Esophagus squamous epithelium (tissue), 5 donors: ENCODE measurements at regions not wholly inside any gene's neighbourhood (a gene's known extent, or its start where the extent isn't known, plus 50 kb on each side); places are given as distances from the start of the nearest gene placed in this dataset.

Experiments
- DNase-seq: peaks from one replicate; lab custom pipeline; 2025; lab: John Stamatoyannopoulos, UW
- H3K27ac ChIP-seq, 4 donors: fragments of 200-600 bp; sonication (generic); one replicate each; pipeline ENCODE4 v1.5.1; 2016 to 2019; ENCODE audit warnings: mild to moderate bottlenecking in 1 of 4
- H3K27me3 ChIP-seq, 4 donors: fragments of 200-600 bp; sonication (generic); 1 replicate in 3 of 4; 2 replicates in 1 of 4; pipeline versions ENCODE4 v1.5.1 to v1.6.0; 2017 to 2021; ENCODE audit warnings: antibody characterized with exemption in 1 of 4
- H3K36me3 ChIP-seq, 3 donors: fragments of 200-600 bp; sonication (generic); one replicate each; pipeline ENCODE4 v1.5.1; 2016 to 2019
- H3K4me1 ChIP-seq, 3 donors: fragments of 200-600 bp; sonication (generic); one replicate each; pipeline ENCODE4 v1.5.1; 2017 to 2019
- H3K4me3 ChIP-seq, 4 donors: fragments of 200-600 bp; sonication (generic); 1 replicate in 3 of 4; 2 replicates in 1 of 4; pipeline ENCODE4 v1.5.1; 2016 to 2019; ENCODE audit warnings: mild to moderate bottlenecking in 2 of 4, moderate library complexity in 1 of 4
- H3K9me3 ChIP-seq, 3 donors: fragments of 200-600 bp; sonication (generic); one replicate each; pipeline ENCODE4 v1.5.1; 2016 to 2019
- CTCF ChIP-seq, 6 experiments: fragments of 450-650 bp in 4 of 6; fragments of 200-600 bp in 2 of 6; sonication (generic) in 2 of 6; IDR thresholded peaks; one replicate each; pipeline ENCODE4 v1.5.1; 2016 to 2019; ENCODE audit warnings: antibody characterized with exemption in 6 of 6, mild to moderate bottlenecking in 4 of 6, moderate library complexity in 4 of 6
- POLR2A ChIP-seq, 4 donors: fragments of 450-650 bp; IDR thresholded peaks; one replicate each; pipeline ENCODE4 v1.6.1; 2017; ENCODE audit warnings: antibody characterized with exemption in 4 of 4, mild to moderate bottlenecking in 4 of 4, moderate library complexity in 3 of 4
- WGBS, 2 donors: methylation state at CpG; one replicate each; pipeline ENCODE4 v1.1.5; 2018; 5-methylcytosine and 5-hydroxymethylcytosine counted together
- intact Hi-C: fragments of 100-400 bp; cut with DNase I; formaldehyde crosslinking; loops from one replicate; pipeline ENCODE4 v1.15.0; 2022
- donor health status: DM: yes; HTN: yes; CAD: no.

- no peak for DNase-seq
- Histone ChIP-seq H3K9me3 (no peaks in the 10 kb centered on the region), H3K27ac (no peak overlapping the region), H3K4me1 (no peaks in the 10 kb centered on the region), H3K4me3 (no peak overlapping the region), H3K36me3 (no peaks in the 10 kb centered on the region), H3K27me3 (no peaks in the 10 kb centered on the region)
- TF ChIP-seq POLR2A (IDR thresholded peaks at IDR 0.05) (no peak), CTCF (IDR thresholded peaks at IDR 0.05) (no peak)
- intact Hi-C loops, result no loop called here
- WGBS, 2 donors, result 76 to 78% methylated on average over 7 of the region's 7 CpGs
Observed at GRCh38 chr5:5708367-5708919, 286.0 kb downstream of the ICE1 start.

GRCh38 chr5:5705010-5705409 lies 282.5 kb downstream of the ICE1 start:
- WGBS, 2 donors, result 36 to 51% methylated on average over 9 of the region's 9 CpGs
- no peak for DNase-seq
- Histone ChIP-seq H3K4me1 (no peaks in the 10 kb centered on the region), H3K9me3 (no peaks in the 10 kb centered on the region), H3K27ac (no peak overlapping the region), H3K4me3 (no peak overlapping the region), H3K27me3 (no peaks in the 10 kb centered on the region), H3K36me3 (no peaks in the 10 kb centered on the region)
- intact Hi-C loops, result no loop called here
- no peak for TF ChIP-seq POLR2A (IDR thresholded peaks at IDR 0.05)
- no peak for TF ChIP-seq CTCF (IDR thresholded peaks at IDR 0.05)

DNA sequence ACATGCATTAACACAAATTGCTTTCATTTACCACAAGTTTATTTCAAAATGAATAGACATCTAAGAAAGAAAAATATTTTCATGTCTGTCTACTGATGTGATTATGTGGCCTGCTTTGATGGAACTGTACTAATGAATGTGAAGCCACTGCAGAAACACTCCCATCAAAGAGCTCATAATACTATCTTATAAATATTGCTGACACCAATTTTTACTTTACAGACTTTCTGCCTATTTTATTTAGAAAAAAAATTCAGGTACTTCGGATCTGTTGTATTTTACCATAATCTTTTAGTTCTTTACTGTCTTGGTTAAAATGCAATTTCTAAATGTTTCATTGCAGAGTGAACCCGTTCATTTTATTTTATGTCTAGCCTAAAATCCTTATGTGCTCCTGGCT lies 281.9 kb downstream of the ICE1 start:
- intact Hi-C loops, result no loop called here
- no peak overlapping the region for H3K4me3 ChIP-seq
- TF ChIP-seq POLR2A (IDR thresholded peaks at IDR 0.05) (no peak), CTCF (IDR thresholded peaks at IDR 0.05) (no peak)
- no peaks in the 10 kb centered on the region for H3K36me3 ChIP-seq
- 78 to 85% methylated on average over 2 of the region's 2 CpGs for WGBS, 2 donors
- no peaks in the 10 kb centered on the region for H3K9me3 ChIP-seq
- H3K4me1 ChIP-seq, result no peaks in the 10 kb centered on the region
- H3K27ac ChIP-seq, result no peak overlapping the region
- H3K27me3 ChIP-seq, result no peaks in the 10 kb centered on the region
- DNase-seq, result no peak

- Histone ChIP-seq H3K4me1 (no peaks in the 10 kb centered on the region), H3K36me3 (no peaks in the 10 kb centered on the region), H3K9me3 (no peaks in the 10 kb centered on the region), H3K4me3 (no peak overlapping the region), H3K27me3 (no peaks in the 10 kb centered on the region), H3K27ac (no peak overlapping the region)
- TF ChIP-seq CTCF (IDR thresholded peaks at IDR 0.05), result no peak
- no peak for TF ChIP-seq POLR2A (IDR thresholded peaks at IDR 0.05)
- 93 to 95% methylated on average over 7 of the region's 7 CpGs for WGBS, 2 donors
- intact Hi-C loops, result no loop called here
- DNase-seq, result no peak
Observed at GRCh38 chr5:5702934-5703333, 280.5 kb downstream of the ICE1 start.

DNA sequence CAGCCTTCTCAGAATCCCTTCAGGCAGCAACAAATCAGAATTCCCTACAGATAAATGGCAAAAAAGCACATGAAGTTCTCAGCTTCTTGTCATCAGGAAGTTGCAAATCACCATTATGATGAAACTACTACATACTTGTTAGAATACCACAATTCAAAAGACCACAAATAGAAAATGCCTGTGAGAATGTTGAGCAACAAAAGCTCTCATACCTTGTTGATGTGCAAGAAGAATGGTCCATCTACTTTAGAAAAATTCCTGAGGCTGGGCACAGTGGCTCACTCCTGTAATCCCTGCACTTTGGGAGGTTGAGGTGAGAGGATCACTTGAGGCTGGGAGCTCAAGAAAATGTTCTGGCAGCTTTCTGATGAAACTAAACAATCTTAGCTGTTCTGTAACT lies 278.1 kb downstream of the ICE1 start:
- no peak overlapping the region for H3K4me3 ChIP-seq
- no peak for TF ChIP-seq CTCF (IDR thresholded peaks at IDR 0.05)
- TF ChIP-seq POLR2A (IDR thresholded peaks at IDR 0.05), result no peak
- no peaks in the 10 kb centered on the region for H3K36me3 ChIP-seq
- intact Hi-C loops, result no loop called here
- peaks cover 0 to 4% (median 0%) of the 10 kb centered on the region in 3 donors for H3K9me3 ChIP-seq
- no peak for DNase-seq
- H3K4me1 ChIP-seq, result no peaks in the 10 kb centered on the region
- H3K27ac ChIP-seq, result no peak overlapping the region
- H3K27me3 ChIP-seq, result no peaks in the 10 kb centered on the region
